ENCODE measurements at regions not wholly inside any gene's neighbourhood (a gene's known extent, or its start where the extent isn't known, plus 50 kb on each side); places are given as distances from the start of the nearest gene placed in this dataset.

DNA sequence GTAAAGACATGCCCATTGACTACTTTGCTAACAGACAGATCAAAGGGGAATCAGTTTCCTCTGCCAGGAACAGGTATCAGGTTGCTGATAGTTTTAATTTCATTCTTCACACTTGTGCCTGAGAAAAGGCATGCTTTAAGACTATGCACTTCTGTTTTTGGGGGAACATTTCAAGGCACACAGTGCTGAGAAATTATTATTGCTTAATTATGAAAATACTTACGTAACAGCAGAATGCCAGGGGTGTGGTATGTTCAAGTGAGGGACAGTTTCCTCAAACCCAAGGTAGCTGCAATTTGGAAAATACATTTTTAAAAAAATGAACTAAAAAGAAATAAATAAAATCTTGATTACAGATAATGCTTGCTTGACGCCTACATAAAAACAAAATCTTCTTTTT, 1746.1 kb upstream of the PIK3C3 start:
- Mint-ChIP-seq H3K4me3 (no peak overlapping the region), H3K27me3 (ENCODE audit: low read depth in 2 of 2) (no peaks in the 10 kb centered on the region), H3K9me3 (peaks cover 16 to 20% of the 10 kb centered on the region in 2 donors), H3K27ac (no peak overlapping the region), H3K4me1 (no peaks in the 10 kb centered on the region), H3K36me3 (peaks cover 7% of the 10 kb centered on the region)
- TF ChIP-seq CTCF (IDR thresholded peaks at IDR 0.05) = no peak
- no peaks in the 10 kb centered on the region for H3K4me1 ChIP-seq (ENCODE audit: control insufficient read depth, insufficient read depth, low read length)
- H3K27ac ChIP-seq (ENCODE audit: low read length) = no peak overlapping the region
- H3K4me3 ChIP-seq (ENCODE audit: low read length) = no peak overlapping the region
- H3K9me3 ChIP-seq (ENCODE audit: control insufficient read depth, insufficient read depth, low read length) = no peaks in the 10 kb centered on the region
- 71% methylated on average over 1 of the region's 2 CpGs for WGBS (ENCODE audit: insufficient coverage)
- ATAC-seq (no peak), DNase-seq (no peak)
- intact Hi-C loops (cut with micrococcal nuclease) = no loop called here
- no peaks in the 10 kb centered on the region for H3K36me3 ChIP-seq (ENCODE audit: control insufficient read depth, insufficient read depth, low read length)
- no peaks in the 10 kb centered on the region for H3K27me3 ChIP-seq (ENCODE audit: control insufficient read depth, insufficient read depth, low read length)

DNA sequence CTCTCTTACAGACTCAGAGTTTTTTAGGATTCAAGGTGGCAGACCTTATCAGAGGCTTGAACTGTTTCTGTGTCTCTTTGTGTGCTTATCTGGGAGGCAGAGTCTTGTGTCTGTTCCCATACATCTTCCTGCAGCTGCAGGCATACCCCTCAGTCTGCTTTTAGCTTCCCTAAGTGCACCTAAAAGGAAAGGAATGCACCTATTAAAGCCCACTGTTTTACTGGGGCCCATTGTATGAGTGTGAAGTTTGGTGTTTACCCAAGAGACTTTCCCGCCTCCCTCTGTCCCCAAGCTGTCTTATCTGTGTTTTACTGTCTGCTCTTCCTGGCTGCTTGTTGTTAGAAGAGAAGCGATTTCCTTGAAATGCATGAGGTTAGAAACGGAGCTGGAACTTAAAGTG, 1757.3 kb upstream of the PIK3C3 start:
- ATAC-seq (no peak), DNase-seq (no peak)
- peaks cover 8 to 11% of the 10 kb centered on the region in 2 donors for H3K9me3 Mint-ChIP-seq
- H3K9me3 ChIP-seq (ENCODE audit: control insufficient read depth, insufficient read depth, low read length) = peaks cover 4% of the 10 kb centered on the region
- no peak overlapping the region for H3K27ac ChIP-seq (ENCODE audit: low read length)
- H3K36me3 Mint-ChIP-seq = peaks cover 11% of the 10 kb centered on the region
- H3K4me3 ChIP-seq (ENCODE audit: low read length) = no peak overlapping the region
- no peak for TF ChIP-seq CTCF (IDR thresholded peaks at IDR 0.05)
- no peaks in the 10 kb centered on the region for H3K36me3 ChIP-seq (ENCODE audit: control insufficient read depth, insufficient read depth, low read length)
- WGBS (ENCODE audit: insufficient coverage) = 97% methylated on average over 3 of the region's 3 CpGs
- intact Hi-C loops (cut with micrococcal nuclease) = no loop called here
- H3K4me1 ChIP-seq (ENCODE audit: control insufficient read depth, insufficient read depth, low read length) = no peaks in the 10 kb centered on the region
- no peak overlapping the region for H3K27ac Mint-ChIP-seq
- H3K4me3 Mint-ChIP-seq = no peak overlapping the region
- H3K27me3 ChIP-seq (ENCODE audit: control insufficient read depth, insufficient read depth, low read length) = no peaks in the 10 kb centered on the region
- no peaks in the 10 kb centered on the region for H3K4me1 Mint-ChIP-seq
- H3K27me3 Mint-ChIP-seq (ENCODE audit: low read depth in 2 of 2) = no peaks in the 10 kb centered on the region

- H3K4me3 ChIP-seq (ENCODE audit: low read length) = no peak overlapping the region
- no peaks in the 10 kb centered on the region for H3K27me3 ChIP-seq (ENCODE audit: control insufficient read depth, insufficient read depth, low read length)
- DNase-seq (no peak), ATAC-seq (no peak)
- intact Hi-C loops (cut with micrococcal nuclease) = no loop called here
- H3K4me1 ChIP-seq (ENCODE audit: control insufficient read depth, insufficient read depth, low read length) = no peaks in the 10 kb centered on the region
- Mint-ChIP-seq H3K36me3 (no peaks in the 10 kb centered on the region), H3K4me3 (no peak overlapping the region), H3K27me3 (ENCODE audit: low read depth in 2 of 2) (no peaks in the 10 kb centered on the region), H3K27ac (no peak overlapping the region), H3K4me1 (no peaks in the 10 kb centered on the region), H3K9me3 (peaks cover 3 to 12% of the 10 kb centered on the region in 2 donors)
- H3K27ac ChIP-seq (ENCODE audit: low read length) = no peak overlapping the region
- H3K9me3 ChIP-seq (ENCODE audit: control insufficient read depth, insufficient read depth, low read length) = no peaks in the 10 kb centered on the region
- no peaks in the 10 kb centered on the region for H3K36me3 ChIP-seq (ENCODE audit: control insufficient read depth, insufficient read depth, low read length)
- no peak for TF ChIP-seq CTCF (IDR thresholded peaks at IDR 0.05)
Measured at GRCh38 chr18:40186677-40187076, 1768.4 kb upstream of the PIK3C3 start.

DNA sequence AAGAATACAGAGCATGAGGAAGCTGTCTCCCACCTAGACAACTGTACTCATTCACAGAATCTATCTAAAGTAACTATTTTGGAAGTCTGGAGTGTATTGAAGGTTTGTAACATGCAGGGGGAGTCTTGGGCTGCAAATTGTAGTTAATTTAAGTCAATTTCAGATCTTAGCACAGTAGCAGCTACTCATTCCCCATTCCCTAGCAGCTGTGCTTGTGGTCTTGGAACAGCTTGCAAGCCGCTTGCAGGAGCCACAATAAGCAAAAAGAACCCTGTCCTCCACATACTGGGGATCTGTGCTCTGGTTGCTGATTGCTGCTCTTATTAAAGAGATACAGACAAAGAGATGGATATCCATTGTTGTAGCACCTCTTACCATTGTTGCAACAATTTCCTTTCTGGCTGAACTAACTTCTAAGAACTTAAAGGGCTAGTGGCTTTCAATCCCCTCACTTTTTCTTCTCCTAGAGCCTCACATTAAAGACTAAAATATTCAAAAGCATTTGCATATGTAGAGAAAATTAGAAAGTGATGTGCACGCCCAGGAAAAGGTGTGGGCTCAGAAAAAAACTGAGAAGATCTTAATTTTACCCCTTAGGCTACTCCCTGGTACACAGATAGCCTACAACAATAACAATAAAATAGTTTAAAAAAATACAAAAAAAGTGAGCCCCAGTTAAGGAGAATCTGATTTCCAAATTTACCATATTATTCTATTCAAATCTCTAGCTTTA, 1775.1 kb upstream of the PIK3C3 start:
- H3K4me1 Mint-ChIP-seq = no peaks in the 10 kb centered on the region
- 78% methylated on average over 1 of the region's 2 CpGs for WGBS (ENCODE audit: insufficient coverage)
- H3K27ac ChIP-seq (ENCODE audit: low read length) = no peak overlapping the region
- H3K36me3 ChIP-seq (ENCODE audit: control insufficient read depth, insufficient read depth, low read length) = no peaks in the 10 kb centered on the region
- H3K27me3 ChIP-seq (ENCODE audit: control insufficient read depth, insufficient read depth, low read length) = no peaks in the 10 kb centered on the region
- H3K4me1 ChIP-seq (ENCODE audit: control insufficient read depth, insufficient read depth, low read length) = no peaks in the 10 kb centered on the region
- H3K27me3 Mint-ChIP-seq (ENCODE audit: low read depth in 2 of 2) = no peaks in the 10 kb centered on the region
- H3K4me3 Mint-ChIP-seq = no peak overlapping the region
- H3K4me3 ChIP-seq (ENCODE audit: low read length) = no peak overlapping the region
- H3K9me3 Mint-ChIP-seq = peaks cover 12 to 18% of the 10 kb centered on the region in 2 donors
- H3K36me3 Mint-ChIP-seq = peaks cover 10% of the 10 kb centered on the region
- DNase-seq (no peak), ATAC-seq (no peak)
- H3K27ac Mint-ChIP-seq = no peak overlapping the region
- intact Hi-C loops (cut with micrococcal nuclease) = loop anchor here (10.0 kb wide), 1 partner anchor 65 kb away; no protein-coding TSS in a partner anchor
- TF ChIP-seq CTCF (IDR thresholded peaks at IDR 0.05) = no peak
- peaks cover 7% of the 10 kb centered on the region for H3K9me3 ChIP-seq (ENCODE audit: control insufficient read depth, insufficient read depth, low read length)
